Osteocyte (in vitro differentiated cells): ENCODE measurements at regions not wholly inside any gene's neighbourhood (a gene's known extent, or its start where the extent isn't known, plus 50 kb on each side); places are given as distances from the start of the nearest gene placed in this dataset.

Experiments used
- DNase-seq: peaks from one replicate; pipeline ENCODE4 v3.0.0; 2021; ENCODE audit warnings: mixed read lengths; ENCODE audit not compliant: unreplicated experiment; ENCODE audit errors: extremely low spot score
- H3K27ac Mint-ChIP-seq: one replicate; pipeline ENCODE4 v1.8.0; 2021; ENCODE audit warnings: mild to moderate bottlenecking, mixed read lengths; ENCODE audit not compliant: unreplicated experiment
- H3K27me3 Mint-ChIP-seq: one replicate; pipeline ENCODE4 v1.8.0; 2021; ENCODE audit warnings: mixed read lengths; ENCODE audit not compliant: unreplicated experiment
- H3K36me3 Mint-ChIP-seq: one replicate; pipeline ENCODE4 v1.8.0; 2021; ENCODE audit warnings: mixed read lengths; ENCODE audit not compliant: unreplicated experiment
- H3K4me1 Mint-ChIP-seq: one replicate; pipeline ENCODE4 v1.8.0; 2021; ENCODE audit warnings: mixed read lengths; ENCODE audit not compliant: unreplicated experiment
- H3K4me3 Mint-ChIP-seq: one replicate; pipeline ENCODE4 v1.8.0; 2021; ENCODE audit warnings: mild to moderate bottlenecking, moderate library complexity, mixed read lengths; ENCODE audit not compliant: unreplicated experiment
- H3K9me3 Mint-ChIP-seq: one replicate; pipeline ENCODE4 v1.8.0; 2021; ENCODE audit warnings: mixed read lengths; ENCODE audit not compliant: unreplicated experiment
- TF ChIP-seq, protein P1 (sequence below): fragments of 200-600 bp; sonication (generic); IDR thresholded peaks from 2 replicates; pipeline ENCODE4 v1.5.0; 2021; ENCODE audit warnings: antibody characterized with exemption, mild to moderate bottlenecking, moderate library complexity

DNA sequence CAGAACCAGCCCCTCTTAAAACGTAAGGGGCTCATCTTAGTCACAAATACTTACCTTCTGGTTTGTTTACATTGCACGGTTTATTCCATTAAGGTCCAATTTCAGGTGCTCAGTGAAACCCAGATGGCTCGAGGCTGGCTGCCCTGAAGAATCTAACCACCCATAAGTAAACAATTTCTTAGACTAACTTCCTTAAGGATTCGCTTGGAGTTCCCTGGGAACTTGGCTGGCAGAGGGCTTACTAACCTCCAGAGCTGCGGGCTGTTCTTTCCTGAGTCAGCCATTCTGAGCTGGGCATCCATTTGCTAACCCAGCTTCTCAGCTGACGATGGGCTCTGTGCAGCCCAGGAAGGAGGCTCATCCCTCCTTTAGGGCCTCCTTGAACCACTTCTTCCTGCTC lies 262.1 kb downstream of the FGF9 start:
- peaks cover 3% of the 10 kb centered on the region for H3K4me1 Mint-ChIP-seq
- H3K4me3 Mint-ChIP-seq, result no peak overlapping the region
- peaks cover 16% of the 10 kb centered on the region for H3K9me3 Mint-ChIP-seq
- no peaks in the 10 kb centered on the region for H3K36me3 Mint-ChIP-seq
- H3K27ac Mint-ChIP-seq, result no peak overlapping the region
- no peak for DNase-seq
- TF ChIP-seq, protein P1, sequence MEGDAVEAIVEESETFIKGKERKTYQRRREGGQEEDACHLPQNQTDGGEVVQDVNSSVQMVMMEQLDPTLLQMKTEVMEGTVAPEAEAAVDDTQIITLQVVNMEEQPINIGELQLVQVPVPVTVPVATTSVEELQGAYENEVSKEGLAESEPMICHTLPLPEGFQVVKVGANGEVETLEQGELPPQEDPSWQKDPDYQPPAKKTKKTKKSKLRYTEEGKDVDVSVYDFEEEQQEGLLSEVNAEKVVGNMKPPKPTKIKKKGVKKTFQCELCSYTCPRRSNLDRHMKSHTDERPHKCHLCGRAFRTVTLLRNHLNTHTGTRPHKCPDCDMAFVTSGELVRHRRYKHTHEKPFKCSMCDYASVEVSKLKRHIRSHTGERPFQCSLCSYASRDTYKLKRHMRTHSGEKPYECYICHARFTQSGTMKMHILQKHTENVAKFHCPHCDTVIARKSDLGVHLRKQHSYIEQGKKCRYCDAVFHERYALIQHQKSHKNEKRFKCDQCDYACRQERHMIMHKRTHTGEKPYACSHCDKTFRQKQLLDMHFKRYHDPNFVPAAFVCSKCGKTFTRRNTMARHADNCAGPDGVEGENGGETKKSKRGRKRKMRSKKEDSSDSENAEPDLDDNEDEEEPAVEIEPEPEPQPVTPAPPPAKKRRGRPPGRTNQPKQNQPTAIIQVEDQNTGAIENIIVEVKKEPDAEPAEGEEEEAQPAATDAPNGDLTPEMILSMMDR, result no peak
- H3K27me3 Mint-ChIP-seq, result no peaks in the 10 kb centered on the region

DNA sequence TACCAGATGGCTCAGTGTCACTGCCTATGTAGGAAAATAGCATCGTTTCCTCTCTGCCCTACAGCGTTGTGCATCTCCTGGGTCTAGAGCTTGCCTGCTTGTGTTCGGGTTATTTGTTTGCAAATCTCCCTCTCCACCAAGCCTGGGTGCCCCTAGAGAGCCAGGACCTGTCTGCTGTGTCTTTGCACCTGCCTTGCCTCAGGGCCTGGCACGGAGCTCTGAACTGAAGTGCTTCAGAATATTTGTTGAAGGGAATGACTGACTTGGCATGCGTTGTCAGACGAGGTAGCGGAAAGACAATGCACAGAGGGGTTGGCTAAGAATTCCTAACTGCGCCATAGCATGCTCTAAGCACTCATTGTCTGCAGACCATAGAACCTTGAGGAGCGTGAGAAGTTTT lies 263.4 kb downstream of the FGF9 start:
- Mint-ChIP-seq H3K36me3 (no peaks in the 10 kb centered on the region), H3K4me1 (peaks cover 3% of the 10 kb centered on the region), H3K27me3 (no peaks in the 10 kb centered on the region), H3K9me3 (peaks cover 17% of the 10 kb centered on the region), H3K4me3 (no peak overlapping the region), H3K27ac (no peak overlapping the region)
- TF ChIP-seq, protein P1, result no peak
- no peak for DNase-seq

- H3K9me3 Mint-ChIP-seq, result peaks cover 16% of the 10 kb centered on the region
- no peaks in the 10 kb centered on the region for H3K27me3 Mint-ChIP-seq
- H3K27ac Mint-ChIP-seq, result no peak overlapping the region
- no peak overlapping the region for H3K4me3 Mint-ChIP-seq
- TF ChIP-seq, protein P1, result no peak
- DNase-seq, result no peak
- no peaks in the 10 kb centered on the region for H3K36me3 Mint-ChIP-seq
- H3K4me1 Mint-ChIP-seq, result peaks cover 3% of the 10 kb centered on the region
Observed at GRCh38 chr13:21936674-21937073, 265.8 kb downstream of the FGF9 start.

DNA sequence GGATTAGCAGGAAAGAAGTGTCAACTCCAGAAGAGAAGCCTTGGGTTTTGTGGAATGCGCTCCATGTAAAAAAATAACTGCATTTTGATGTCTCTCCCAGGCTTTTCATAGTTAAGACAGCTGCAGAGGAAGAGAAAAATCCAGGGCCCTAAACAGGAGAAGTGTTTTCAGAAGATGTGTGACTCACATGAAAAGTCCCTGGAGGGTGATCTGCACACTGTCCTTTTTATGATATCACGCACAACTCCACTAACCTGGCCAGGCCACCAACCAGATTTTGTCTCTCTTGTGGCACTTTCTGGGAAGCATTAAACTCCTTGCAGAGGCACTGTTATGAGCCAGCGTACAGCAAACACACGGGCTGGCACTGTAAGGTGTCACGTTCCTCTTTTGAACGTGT lies 267.3 kb downstream of the FGF9 start:
- no peak overlapping the region for H3K27ac Mint-ChIP-seq

GRCh38 chr13:21938636-21939035 lies 267.8 kb downstream of the FGF9 start:
- Mint-ChIP-seq H3K27ac (no peak overlapping the region), H3K4me3 (no peak overlapping the region), H3K4me1 (peaks cover 3% of the 10 kb centered on the region), H3K9me3 (peaks cover 14% of the 10 kb centered on the region), H3K36me3 (no peaks in the 10 kb centered on the region), H3K27me3 (no peaks in the 10 kb centered on the region)
- DNase-seq, result no peak
- TF ChIP-seq, protein P1, result no peak

More for the DNA sequence above, 267.3 kb downstream of the FGF9 start:
- DNase-seq, result no peak
- Mint-ChIP-seq H3K4me3 (no peak overlapping the region), H3K9me3 (peaks cover 14% of the 10 kb centered on the region), H3K27me3 (no peaks in the 10 kb centered on the region), H3K36me3 (no peaks in the 10 kb centered on the region), H3K4me1 (peaks cover 3% of the 10 kb centered on the region)
- TF ChIP-seq, protein P1, result no peak
